ENCODE measurements at regions not wholly inside any gene's neighbourhood (a gene's known extent, or its start where the extent isn't known, plus 50 kb on each side); places are given as distances from the start of the nearest gene placed in this dataset.

DNA sequence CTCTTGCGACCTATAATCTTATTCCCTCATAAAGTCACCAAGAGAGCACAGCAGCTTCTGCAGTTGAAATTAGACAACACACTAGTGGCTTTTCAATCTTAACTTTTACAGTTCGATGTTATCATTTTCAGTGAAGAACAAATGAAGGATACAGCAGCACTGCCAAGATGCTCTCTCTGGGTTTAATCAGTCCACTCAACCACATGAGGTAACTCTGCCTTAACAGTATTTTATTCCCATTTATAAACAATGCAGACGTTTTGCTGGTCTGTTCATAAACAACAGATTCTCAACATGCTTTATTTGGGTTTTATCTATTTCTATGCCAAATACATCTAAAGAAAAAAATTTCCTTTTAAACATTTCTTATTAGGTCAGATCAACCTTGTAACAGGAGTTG is 646.0 kb upstream of the FAM241A start:
- no peak for DNase-seq
- no peak for ATAC-seq
- no peak overlapping the region for H3K27ac ChIP-seq
- in situ Hi-C loops (cut with MboI; ENCODE audit: low sequenced_read_pairs in 4 of 4): no loop called here
- no peaks in the 10 kb centered on the region for H3K4me1 ChIP-seq
- no peaks in the 10 kb centered on the region for H3K27me3 ChIP-seq
- no peaks in the 10 kb centered on the region for H3K9me3 ChIP-seq
- no peaks in the 10 kb centered on the region for H3K36me3 ChIP-seq
- intact Hi-C loops (cut with DNase I; ENCODE audit: low total_unique reads): no loop called here
- TF ChIP-seq, protein P1, sequence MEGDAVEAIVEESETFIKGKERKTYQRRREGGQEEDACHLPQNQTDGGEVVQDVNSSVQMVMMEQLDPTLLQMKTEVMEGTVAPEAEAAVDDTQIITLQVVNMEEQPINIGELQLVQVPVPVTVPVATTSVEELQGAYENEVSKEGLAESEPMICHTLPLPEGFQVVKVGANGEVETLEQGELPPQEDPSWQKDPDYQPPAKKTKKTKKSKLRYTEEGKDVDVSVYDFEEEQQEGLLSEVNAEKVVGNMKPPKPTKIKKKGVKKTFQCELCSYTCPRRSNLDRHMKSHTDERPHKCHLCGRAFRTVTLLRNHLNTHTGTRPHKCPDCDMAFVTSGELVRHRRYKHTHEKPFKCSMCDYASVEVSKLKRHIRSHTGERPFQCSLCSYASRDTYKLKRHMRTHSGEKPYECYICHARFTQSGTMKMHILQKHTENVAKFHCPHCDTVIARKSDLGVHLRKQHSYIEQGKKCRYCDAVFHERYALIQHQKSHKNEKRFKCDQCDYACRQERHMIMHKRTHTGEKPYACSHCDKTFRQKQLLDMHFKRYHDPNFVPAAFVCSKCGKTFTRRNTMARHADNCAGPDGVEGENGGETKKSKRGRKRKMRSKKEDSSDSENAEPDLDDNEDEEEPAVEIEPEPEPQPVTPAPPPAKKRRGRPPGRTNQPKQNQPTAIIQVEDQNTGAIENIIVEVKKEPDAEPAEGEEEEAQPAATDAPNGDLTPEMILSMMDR (IDR thresholded peaks at IDR 0.05 in 4 of 5, conservative IDR thresholded peaks at IDR 0.05 in 1 of 5): no peak
- H3K4me3 ChIP-seq: no peak overlapping the region

DNA sequence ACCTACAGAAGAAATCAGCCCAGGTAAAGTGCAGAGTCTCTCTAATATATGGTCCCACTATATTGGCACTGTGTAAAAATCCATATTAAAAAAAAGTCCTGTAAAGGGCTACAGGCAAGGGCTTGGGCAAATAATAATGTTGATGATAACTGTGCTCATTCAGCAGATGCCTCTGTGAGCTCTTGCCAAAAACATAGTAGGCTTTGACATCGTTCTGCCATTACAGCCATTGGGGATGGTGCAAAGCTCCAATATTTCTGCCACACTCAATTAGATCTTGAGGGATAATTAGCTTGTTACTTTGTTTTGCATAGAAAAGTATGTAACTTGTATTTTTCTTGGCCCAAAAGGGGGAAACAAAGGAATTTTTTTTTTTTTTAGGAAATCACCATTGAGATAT is 645.5 kb upstream of the FAM241A start:
- H3K4me3 ChIP-seq: no peak overlapping the region
- in situ Hi-C loops (cut with MboI; ENCODE audit: low sequenced_read_pairs in 4 of 4) (no loop called here), intact Hi-C loops (cut with DNase I; ENCODE audit: low total_unique reads) (no loop called here)
- TF ChIP-seq, protein P1 (IDR thresholded peaks at IDR 0.05 in 4 of 5, conservative IDR thresholded peaks at IDR 0.05 in 1 of 5): no peak
- TF ChIP-seq POLR2A (IDR thresholded peaks at IDR 0.05): no peak
- DNase-seq: no peak
- H3K4me1 ChIP-seq: no peaks in the 10 kb centered on the region
- H3K36me3 ChIP-seq: no peaks in the 10 kb centered on the region
- ATAC-seq: no peak
- H3K27me3 ChIP-seq: no peaks in the 10 kb centered on the region
- no peaks in the 10 kb centered on the region for H3K9me3 ChIP-seq
- H3K27ac ChIP-seq: no peak overlapping the region

DNA sequence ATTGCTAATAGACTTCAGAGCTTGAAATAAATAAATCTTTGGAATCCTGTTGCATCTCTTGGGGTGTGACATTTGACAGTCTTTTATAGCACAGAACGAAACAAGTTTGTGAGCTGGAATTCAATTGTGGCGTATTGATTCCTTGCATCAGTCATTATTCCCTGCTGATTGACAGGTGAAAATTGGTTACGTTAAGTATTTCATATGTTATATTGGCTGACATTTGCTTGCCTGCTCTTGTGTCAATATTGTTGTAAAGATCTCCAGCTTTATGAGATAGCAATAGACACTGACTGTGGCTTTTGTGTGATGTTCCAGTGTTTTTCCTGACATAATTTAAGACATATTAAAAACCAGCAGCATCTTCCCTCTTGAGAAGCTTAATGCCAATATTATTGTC is 644.4 kb upstream of the FAM241A start:
- no peak for TF ChIP-seq POLR2A (IDR thresholded peaks at IDR 0.05)
- TF ChIP-seq, protein P1 (IDR thresholded peaks at IDR 0.05 in 4 of 5, conservative IDR thresholded peaks at IDR 0.05 in 1 of 5): no peak
- in situ Hi-C loops (cut with MboI; ENCODE audit: low sequenced_read_pairs in 4 of 4): no loop called here
- H3K27me3 ChIP-seq: no peaks in the 10 kb centered on the region
- H3K9me3 ChIP-seq: no peaks in the 10 kb centered on the region
- DNase-seq (no peak), ATAC-seq (no peak)
- H3K4me3 ChIP-seq: no peak overlapping the region
- H3K27ac ChIP-seq: no peak overlapping the region
- no peaks in the 10 kb centered on the region for H3K36me3 ChIP-seq
- intact Hi-C loops (cut with DNase I; ENCODE audit: low total_unique reads): no loop called here
- no peaks in the 10 kb centered on the region for H3K4me1 ChIP-seq

DNA sequence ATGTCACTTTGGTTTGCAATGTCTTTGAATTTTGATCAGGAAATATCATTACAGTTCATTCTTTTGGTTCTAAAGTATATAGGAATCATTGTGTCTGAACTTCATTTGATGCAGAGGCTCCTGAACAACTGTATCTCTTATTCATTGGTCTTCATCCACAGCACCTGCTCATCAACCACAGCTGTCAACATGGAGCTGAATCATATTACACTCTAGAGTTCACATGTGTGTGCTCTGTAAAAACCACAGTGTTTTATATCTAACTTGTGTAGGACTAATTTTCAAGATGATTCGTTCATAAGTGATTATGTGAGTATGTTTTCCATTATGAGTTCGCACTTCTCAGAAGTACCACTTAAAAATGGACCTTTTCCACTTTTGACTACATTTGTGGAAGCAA is 643.3 kb upstream of the FAM241A start:
- H3K27ac ChIP-seq: no peak overlapping the region
- intact Hi-C loops (cut with DNase I; ENCODE audit: low total_unique reads): no loop called here
- no peaks in the 10 kb centered on the region for H3K4me1 ChIP-seq
- no peak for TF ChIP-seq POLR2A (IDR thresholded peaks at IDR 0.05)
- TF ChIP-seq, protein P1 (IDR thresholded peaks at IDR 0.05 in 4 of 5, conservative IDR thresholded peaks at IDR 0.05 in 1 of 5): no peak
- no peaks in the 10 kb centered on the region for H3K27me3 ChIP-seq
- no peak overlapping the region for H3K4me3 ChIP-seq
- H3K36me3 ChIP-seq: no peaks in the 10 kb centered on the region
- DNase-seq (no peak), ATAC-seq (no peak)
- in situ Hi-C loops (cut with MboI; ENCODE audit: low sequenced_read_pairs in 4 of 4): no loop called here
- H3K9me3 ChIP-seq: no peaks in the 10 kb centered on the region

DNA sequence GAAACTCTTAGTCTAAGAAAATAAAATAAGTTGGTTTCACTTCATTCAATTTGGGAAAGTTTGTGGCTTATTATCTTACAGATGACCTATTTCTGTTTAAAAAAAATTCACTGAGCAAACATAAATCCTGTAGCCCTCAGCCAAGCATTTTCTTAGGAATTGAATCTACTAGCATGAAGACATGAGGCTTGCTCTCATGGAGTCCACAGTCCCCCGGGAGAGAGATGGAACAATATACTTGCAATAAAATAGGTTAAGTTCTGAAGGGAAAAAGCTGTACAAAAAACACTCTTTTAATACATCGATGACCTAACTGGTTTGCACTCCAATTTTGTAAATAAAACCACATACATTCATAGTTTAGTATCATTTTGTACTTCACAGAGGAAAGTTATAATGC is 642.6 kb upstream of the FAM241A start:
- Histone ChIP-seq H3K27me3 (no peaks in the 10 kb centered on the region), H3K4me3 (no peak overlapping the region), H3K4me1 (no peaks in the 10 kb centered on the region), H3K9me3 (no peaks in the 10 kb centered on the region), H3K27ac (no peak overlapping the region), H3K36me3 (no peaks in the 10 kb centered on the region)
- DNase-seq (no peak), ATAC-seq (no peak)
- intact Hi-C loops (cut with DNase I; ENCODE audit: low total_unique reads) (no loop called here), in situ Hi-C loops (cut with MboI; ENCODE audit: low sequenced_read_pairs in 4 of 4) (no loop called here)
- no peak for TF ChIP-seq POLR2A (IDR thresholded peaks at IDR 0.05)
- TF ChIP-seq, protein P1 (IDR thresholded peaks at IDR 0.05 in 4 of 5, conservative IDR thresholded peaks at IDR 0.05 in 1 of 5): no peak
